ENCODE measurements at regions not wholly inside any gene's neighbourhood (a gene's known extent, or its start where the extent isn't known, plus 50 kb on each side); places are given as distances from the start of the nearest gene placed in this dataset.
"Not testable (repeated sequence)": the region's sequence is repeated elsewhere in the genome, so short reads cannot be mapped to it uniquely, and the experiment has no call there.

GRCh38 chr5:63213256-63213655, 634.6 kb downstream of the LRRC70 start:
- DNase-seq (ENCODE audit: low read depth in 3 of 3): no peak

- DNase-seq (ENCODE audit: low read depth in 3 of 3): no peak
These were observed 633.0 kb downstream of the LRRC70 start for GRCh38 chr5:63211448-63212132.

GRCh38 chr5:63205976-63206375, 627.4 kb downstream of the LRRC70 start:
- no peak for DNase-seq (ENCODE audit: low read depth in 3 of 3)

GRCh38 chr5:63201738-63202137, 623.1 kb downstream of the LRRC70 start:
- DNase-seq (ENCODE audit: low read depth in 3 of 3): no peak

GRCh38 chr5:63194126-63194525, 615.5 kb downstream of the LRRC70 start:
- no peak for DNase-seq (ENCODE audit: low read depth in 3 of 3)

- DNase-seq (ENCODE audit: low read depth in 3 of 3): not testable (repeated sequence)
These were observed 601.6 kb downstream of the LRRC70 start for GRCh38 chr5:63180190-63180589.

GRCh38 chr5:63175850-63176249, 597.2 kb downstream of the LRRC70 start:
- DNase-seq (ENCODE audit: low read depth in 3 of 3): no peak

GRCh38 chr5:63170486-63170885, 591.9 kb downstream of the LRRC70 start:
- DNase-seq (ENCODE audit: low read depth in 3 of 3): no peak

- DNase-seq (ENCODE audit: low read depth in 3 of 3): no peak
These were observed 586.4 kb downstream of the LRRC70 start for GRCh38 chr5:63164838-63165535.

GRCh38 chr5:63164339-63164738, 585.7 kb downstream of the LRRC70 start:
- no peak for DNase-seq (ENCODE audit: low read depth in 3 of 3)

GRCh38 chr5:63155310-63155631, 576.7 kb downstream of the LRRC70 start:
- no peak for DNase-seq (ENCODE audit: low read depth in 3 of 3)

- no peak for DNase-seq (ENCODE audit: low read depth in 3 of 3)
These were observed 576.1 kb downstream of the LRRC70 start for GRCh38 chr5:63154476-63155309.

- no peak for DNase-seq (ENCODE audit: low read depth in 3 of 3)
These were observed 574.3 kb downstream of the LRRC70 start for GRCh38 chr5:63152871-63153270.

- no peak for DNase-seq (ENCODE audit: low read depth in 3 of 3)
These were observed 566.5 kb downstream of the LRRC70 start for GRCh38 chr5:63145167-63145566.

- DNase-seq (ENCODE audit: low read depth in 3 of 3): no peak
These were observed 563.0 kb downstream of the LRRC70 start for GRCh38 chr5:63141591-63141990.

GRCh38 chr5:63135291-63135690, 556.7 kb downstream of the LRRC70 start:
- DNase-seq (ENCODE audit: low read depth in 3 of 3): no peak

- no peak for DNase-seq (ENCODE audit: low read depth in 3 of 3)
These were observed 553.1 kb downstream of the LRRC70 start for GRCh38 chr5:63131626-63132285.

GRCh38 chr5:63128761-63129160, 550.1 kb downstream of the LRRC70 start:
- DNase-seq (ENCODE audit: low read depth in 3 of 3): no peak

- DNase-seq (ENCODE audit: low read depth in 3 of 3): no peak
These were observed 549.4 kb downstream of the LRRC70 start for GRCh38 chr5:63128018-63128417.

- no peak for DNase-seq (ENCODE audit: low read depth in 3 of 3)
These were observed 548.4 kb downstream of the LRRC70 start for GRCh38 chr5:63127054-63127453.

GRCh38 chr5:63125862-63126261, 547.2 kb downstream of the LRRC70 start:
- DNase-seq (ENCODE audit: low read depth in 3 of 3): no peak

- no peak for DNase-seq (ENCODE audit: low read depth in 3 of 3)
These were observed 546.8 kb downstream of the LRRC70 start for GRCh38 chr5:63125392-63125791.
